ENCODE measurements at regions not wholly inside any gene's neighbourhood (a gene's known extent, or its start where the extent isn't known, plus 50 kb on each side); places are given as distances from the start of the nearest gene placed in this dataset.

DNA sequence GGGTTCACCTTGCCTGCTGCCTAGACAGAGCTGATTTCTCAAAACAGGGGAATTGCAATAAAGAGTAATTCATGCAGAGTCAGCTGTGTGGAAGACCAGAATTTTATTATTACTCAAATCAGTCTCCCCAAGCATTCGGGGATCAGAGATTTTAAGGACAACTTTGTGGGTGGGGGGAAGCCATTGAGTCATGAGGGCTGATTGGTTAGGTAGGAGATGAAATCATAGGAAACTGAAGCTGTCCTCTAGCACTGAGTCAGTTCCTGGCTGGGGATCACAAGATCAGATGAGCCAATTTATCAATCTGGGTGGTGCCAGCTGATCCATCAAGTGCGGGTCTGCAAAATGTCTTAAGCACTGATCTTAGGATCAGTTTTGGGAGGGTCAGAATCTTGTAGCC lies 159.1 kb upstream of the MAP1B start:
- H3K9me3 ChIP-seq, result peaks cover 5% of the 10 kb centered on the region; the same call in 1 of the 2 replicates
- no TSS peak for BruUV-seq (replicated peaks)
- no peak overlapping the region for H3K4me3 ChIP-seq (ENCODE audit: low read depth, low read length)
- no peaks in the 10 kb centered on the region for H3K27me3 ChIP-seq (replicated peaks; ENCODE audit: control insufficient read depth, insufficient read depth, low read length)
- TF ChIP-seq, protein P1, sequence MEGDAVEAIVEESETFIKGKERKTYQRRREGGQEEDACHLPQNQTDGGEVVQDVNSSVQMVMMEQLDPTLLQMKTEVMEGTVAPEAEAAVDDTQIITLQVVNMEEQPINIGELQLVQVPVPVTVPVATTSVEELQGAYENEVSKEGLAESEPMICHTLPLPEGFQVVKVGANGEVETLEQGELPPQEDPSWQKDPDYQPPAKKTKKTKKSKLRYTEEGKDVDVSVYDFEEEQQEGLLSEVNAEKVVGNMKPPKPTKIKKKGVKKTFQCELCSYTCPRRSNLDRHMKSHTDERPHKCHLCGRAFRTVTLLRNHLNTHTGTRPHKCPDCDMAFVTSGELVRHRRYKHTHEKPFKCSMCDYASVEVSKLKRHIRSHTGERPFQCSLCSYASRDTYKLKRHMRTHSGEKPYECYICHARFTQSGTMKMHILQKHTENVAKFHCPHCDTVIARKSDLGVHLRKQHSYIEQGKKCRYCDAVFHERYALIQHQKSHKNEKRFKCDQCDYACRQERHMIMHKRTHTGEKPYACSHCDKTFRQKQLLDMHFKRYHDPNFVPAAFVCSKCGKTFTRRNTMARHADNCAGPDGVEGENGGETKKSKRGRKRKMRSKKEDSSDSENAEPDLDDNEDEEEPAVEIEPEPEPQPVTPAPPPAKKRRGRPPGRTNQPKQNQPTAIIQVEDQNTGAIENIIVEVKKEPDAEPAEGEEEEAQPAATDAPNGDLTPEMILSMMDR (IDR thresholded peaks at IDR 0.05; ENCODE audit: insufficient read depth in 1 of 2, low read depth in 1 of 2, low read length in 1 of 2, severe bottlenecking in 1 of 2, unreplicated experiment in 1 of 2), result no peak
- H3K4me1 Mint-ChIP-seq (ENCODE audit: low read depth, unreplicated experiment), result no peaks in the 10 kb centered on the region
- H3K27me3 Mint-ChIP-seq (ENCODE audit: insufficient read depth, unreplicated experiment), result peaks cover 7% of the 10 kb centered on the region
- POLR2A ChIA-PET, result no interaction called here
- H3K4me1 ChIP-seq, result no peaks in the 10 kb centered on the region
- no peaks in the 10 kb centered on the region for H3K36me3 Mint-ChIP-seq (ENCODE audit: insufficient read depth, unreplicated experiment)
- H3K36me3 ChIP-seq (ENCODE audit: control insufficient read depth, insufficient read depth, low read length), result no peaks in the 10 kb centered on the region
- no peak overlapping the region for H3K4me3 Mint-ChIP-seq (ENCODE audit: unreplicated experiment)
- no peak for DNase-seq
- CTCF ChIA-PET, result no interaction called here
- peaks cover 11% of the 10 kb centered on the region for H3K9me3 Mint-ChIP-seq (ENCODE audit: unreplicated experiment)
- no peak overlapping the region for H3K27ac Mint-ChIP-seq (ENCODE audit: unreplicated experiment)
- intact Hi-C loops (cut with micrococcal nuclease; ENCODE audit: unreplicated experiment), result no loop called here

DNA sequence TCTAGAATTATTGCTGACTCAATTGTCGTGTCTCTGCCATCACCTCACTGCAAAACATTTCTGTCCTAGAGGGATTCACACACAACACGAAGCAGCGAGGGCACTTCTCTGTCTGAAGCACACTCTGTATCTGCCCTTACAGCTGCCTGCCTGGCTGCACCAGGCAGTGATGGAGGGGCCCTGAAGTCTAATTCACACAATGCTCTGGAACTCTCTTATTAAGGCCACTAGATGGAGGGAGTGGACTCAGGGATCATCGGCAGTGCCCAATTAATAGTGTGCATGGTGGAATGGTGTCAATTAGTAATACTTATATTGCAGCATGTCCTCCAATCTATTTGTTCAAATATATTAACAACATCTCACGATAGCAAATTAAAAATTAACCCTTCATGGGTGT lies 157.5 kb upstream of the MAP1B start:
- ChIA-PET POLR2A (no interaction called here), CTCF (no interaction called here)
- H3K4me1 ChIP-seq, result no peaks in the 10 kb centered on the region
- no peaks in the 10 kb centered on the region for H3K36me3 ChIP-seq (ENCODE audit: control insufficient read depth, insufficient read depth, low read length)
- Mint-ChIP-seq H3K36me3 (ENCODE audit: insufficient read depth, unreplicated experiment) (no peaks in the 10 kb centered on the region), H3K4me3 (ENCODE audit: unreplicated experiment) (no peak overlapping the region), H3K27ac (ENCODE audit: unreplicated experiment) (no peak overlapping the region), H3K9me3 (ENCODE audit: unreplicated experiment) (peaks cover 11% of the 10 kb centered on the region), H3K4me1 (ENCODE audit: low read depth, unreplicated experiment) (no peaks in the 10 kb centered on the region), H3K27me3 (ENCODE audit: insufficient read depth, unreplicated experiment) (peaks cover 7% of the 10 kb centered on the region)
- H3K27me3 ChIP-seq (replicated peaks; ENCODE audit: control insufficient read depth, insufficient read depth, low read length), result no peaks in the 10 kb centered on the region
- H3K4me3 ChIP-seq (ENCODE audit: low read depth, low read length), result no peak overlapping the region
- no peak for DNase-seq
- H3K9me3 ChIP-seq, result peaks cover 5% of the 10 kb centered on the region; the same call in 1 of the 2 replicates
- no TSS peak for BruUV-seq (replicated peaks)
- TF ChIP-seq, protein P1 (IDR thresholded peaks at IDR 0.05; ENCODE audit: insufficient read depth in 1 of 2, low read depth in 1 of 2, low read length in 1 of 2, severe bottlenecking in 1 of 2, unreplicated experiment in 1 of 2), result no peak
- intact Hi-C loops (cut with micrococcal nuclease; ENCODE audit: unreplicated experiment), result no loop called here

DNA sequence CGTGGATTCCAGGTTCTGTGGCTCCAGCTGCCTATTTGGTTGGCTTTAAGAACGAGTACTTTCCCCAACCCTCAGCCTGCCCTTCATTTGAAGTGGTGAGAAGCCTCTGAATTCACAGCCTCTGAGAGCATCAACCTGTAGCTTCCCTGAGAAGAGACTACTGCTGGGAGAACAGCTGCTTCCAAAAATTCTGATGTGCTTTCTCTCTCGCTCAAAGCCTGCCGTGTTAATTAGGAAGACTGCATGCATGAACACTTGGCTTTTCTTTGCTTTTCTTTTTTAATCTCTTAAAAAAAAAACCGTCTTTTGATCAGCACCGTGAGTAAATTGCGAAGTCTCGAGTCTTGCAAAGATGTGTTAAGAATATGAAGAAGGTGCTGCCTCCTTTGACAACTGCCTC lies 153.4 kb upstream of the MAP1B start:
- H3K9me3 ChIP-seq, result peaks cover 5% of the 10 kb centered on the region; the same call in 1 of the 2 replicates
- no peak for DNase-seq
- H3K4me3 ChIP-seq (ENCODE audit: low read depth, low read length), result no peak overlapping the region
- H3K4me1 ChIP-seq, result no peaks in the 10 kb centered on the region
- H3K36me3 Mint-ChIP-seq (ENCODE audit: insufficient read depth, unreplicated experiment), result no peaks in the 10 kb centered on the region
- TF ChIP-seq, protein P1 (IDR thresholded peaks at IDR 0.05; ENCODE audit: insufficient read depth in 1 of 2, low read depth in 1 of 2, low read length in 1 of 2, severe bottlenecking in 1 of 2, unreplicated experiment in 1 of 2), result no peak
- intact Hi-C loops (cut with micrococcal nuclease; ENCODE audit: unreplicated experiment), result no loop called here
- ChIA-PET CTCF (no interaction called here), POLR2A (no interaction called here)
- peaks cover 6% of the 10 kb centered on the region for H3K9me3 Mint-ChIP-seq (ENCODE audit: unreplicated experiment)
- no peak overlapping the region for H3K4me3 Mint-ChIP-seq (ENCODE audit: unreplicated experiment)
- no TSS peak for BruUV-seq (replicated peaks)
- no peaks in the 10 kb centered on the region for H3K4me1 Mint-ChIP-seq (ENCODE audit: low read depth, unreplicated experiment)
- no peaks in the 10 kb centered on the region for H3K27me3 ChIP-seq (replicated peaks; ENCODE audit: control insufficient read depth, insufficient read depth, low read length)
- no peaks in the 10 kb centered on the region for H3K36me3 ChIP-seq (ENCODE audit: control insufficient read depth, insufficient read depth, low read length)
- no peak overlapping the region for H3K27ac Mint-ChIP-seq (ENCODE audit: unreplicated experiment)
- H3K27me3 Mint-ChIP-seq (ENCODE audit: insufficient read depth, unreplicated experiment), result peaks cover 7% of the 10 kb centered on the region
